ENCODE measurements at regions not wholly inside any gene's neighbourhood (a gene's known extent, or its start where the extent isn't known, plus 50 kb on each side); places are given as distances from the start of the nearest gene placed in this dataset.

GRCh38 chr13:74194846-74195245 lies 60.6 kb upstream of the KLF12 start:
- TF ChIP-seq, protein P1, sequence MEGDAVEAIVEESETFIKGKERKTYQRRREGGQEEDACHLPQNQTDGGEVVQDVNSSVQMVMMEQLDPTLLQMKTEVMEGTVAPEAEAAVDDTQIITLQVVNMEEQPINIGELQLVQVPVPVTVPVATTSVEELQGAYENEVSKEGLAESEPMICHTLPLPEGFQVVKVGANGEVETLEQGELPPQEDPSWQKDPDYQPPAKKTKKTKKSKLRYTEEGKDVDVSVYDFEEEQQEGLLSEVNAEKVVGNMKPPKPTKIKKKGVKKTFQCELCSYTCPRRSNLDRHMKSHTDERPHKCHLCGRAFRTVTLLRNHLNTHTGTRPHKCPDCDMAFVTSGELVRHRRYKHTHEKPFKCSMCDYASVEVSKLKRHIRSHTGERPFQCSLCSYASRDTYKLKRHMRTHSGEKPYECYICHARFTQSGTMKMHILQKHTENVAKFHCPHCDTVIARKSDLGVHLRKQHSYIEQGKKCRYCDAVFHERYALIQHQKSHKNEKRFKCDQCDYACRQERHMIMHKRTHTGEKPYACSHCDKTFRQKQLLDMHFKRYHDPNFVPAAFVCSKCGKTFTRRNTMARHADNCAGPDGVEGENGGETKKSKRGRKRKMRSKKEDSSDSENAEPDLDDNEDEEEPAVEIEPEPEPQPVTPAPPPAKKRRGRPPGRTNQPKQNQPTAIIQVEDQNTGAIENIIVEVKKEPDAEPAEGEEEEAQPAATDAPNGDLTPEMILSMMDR (IDR thresholded peaks at IDR 0.05; ENCODE audit: control insufficient read depth, extremely low read depth, insufficient read depth): no peak
- no peak overlapping the region for H3K4me3 ChIP-seq (ENCODE audit: low read depth, low read length)
- DNase-seq (ENCODE audit: low read depth): no peak

GRCh38 chr13:74193391-74193790 lies 59.2 kb upstream of the KLF12 start:
- H3K4me3 ChIP-seq (ENCODE audit: low read depth, low read length): no peak overlapping the region
- TF ChIP-seq, protein P1 (IDR thresholded peaks at IDR 0.05; ENCODE audit: control insufficient read depth, extremely low read depth, insufficient read depth): no peak
- no peak for DNase-seq (ENCODE audit: low read depth)

DNA sequence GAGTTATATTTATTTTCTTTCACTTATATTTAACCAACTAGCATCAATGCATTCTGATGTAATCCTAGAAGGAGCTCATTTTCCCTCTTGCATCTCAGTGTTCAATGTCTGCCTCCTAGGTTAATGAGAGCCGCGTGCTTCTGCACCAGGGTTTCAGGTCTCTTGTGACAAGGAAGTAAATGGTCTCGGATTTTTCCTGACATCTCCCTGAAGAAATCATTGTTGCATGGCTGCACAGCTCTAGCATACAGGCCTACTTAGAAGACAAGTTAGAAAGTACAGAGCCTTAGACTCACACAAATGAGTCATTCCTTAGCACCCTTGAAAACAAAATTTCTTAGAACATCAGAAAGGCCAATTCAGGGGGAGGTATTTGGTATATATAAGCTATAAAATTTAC lies 57.2 kb upstream of the KLF12 start:
- TF ChIP-seq, protein P1 (IDR thresholded peaks at IDR 0.05; ENCODE audit: control insufficient read depth, extremely low read depth, insufficient read depth): no peak
- no peak overlapping the region for H3K4me3 ChIP-seq (ENCODE audit: low read depth, low read length)
- no peak for DNase-seq (ENCODE audit: low read depth)

DNA sequence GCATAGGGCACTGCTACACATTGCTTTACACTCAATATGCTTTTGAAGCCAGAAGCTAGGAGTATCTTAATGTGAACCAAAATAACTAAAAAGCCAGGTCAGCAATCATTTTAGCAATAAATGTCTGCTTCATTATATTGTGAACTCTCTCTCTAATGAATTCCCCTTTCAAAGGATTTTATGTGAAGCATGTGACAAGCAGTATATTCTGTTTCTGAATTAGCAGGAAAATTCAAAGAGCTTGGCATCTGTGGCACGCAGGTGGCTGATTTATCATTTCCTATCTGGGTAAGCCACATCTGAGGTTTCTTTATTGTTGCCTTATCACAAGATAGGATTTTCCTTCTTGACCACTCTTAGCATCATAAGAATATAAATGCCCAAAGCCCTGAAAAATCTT lies 56.8 kb upstream of the KLF12 start:
- TF ChIP-seq, protein P1 (IDR thresholded peaks at IDR 0.05; ENCODE audit: control insufficient read depth, extremely low read depth, insufficient read depth): no peak
- no peak for DNase-seq (ENCODE audit: low read depth)

GRCh38 chr13:74187564-74187963 lies 53.4 kb upstream of the KLF12 start:
- no peak overlapping the region for H3K4me3 ChIP-seq (ENCODE audit: low read depth, low read length)
- DNase-seq (ENCODE audit: low read depth): no peak
- TF ChIP-seq, protein P1 (IDR thresholded peaks at IDR 0.05; ENCODE audit: control insufficient read depth, extremely low read depth, insufficient read depth): no peak

More for the DNA sequence above, 56.8 kb upstream of the KLF12 start:
- H3K4me3 ChIP-seq (ENCODE audit: low read depth, low read length): no peak overlapping the region

DNA sequence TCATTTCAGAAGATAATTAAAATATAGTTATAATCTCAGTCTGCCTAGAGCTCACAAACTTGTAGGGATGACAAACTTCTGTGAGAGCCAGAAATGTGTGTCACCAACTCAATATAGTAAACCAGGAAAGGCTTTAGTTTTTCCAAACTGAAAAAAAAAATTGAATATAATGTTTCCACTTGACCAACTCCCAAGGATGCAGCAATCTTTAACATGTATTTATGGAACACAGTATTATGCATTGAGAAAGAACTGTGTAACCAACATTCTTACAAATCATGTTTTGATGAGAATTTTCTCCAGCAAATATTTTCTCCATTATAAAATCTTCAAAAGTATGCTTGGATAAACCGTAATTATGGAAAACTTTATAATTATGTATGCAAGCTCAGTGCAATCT lies 50.1 kb upstream of the KLF12 start:
- TF ChIP-seq, protein P1 (IDR thresholded peaks at IDR 0.05; ENCODE audit: control insufficient read depth, extremely low read depth, insufficient read depth): no peak
- no peak for DNase-seq (ENCODE audit: low read depth)

More for the DNA sequence above, 50.1 kb upstream of the KLF12 start:
- no peak overlapping the region for H3K4me3 ChIP-seq (ENCODE audit: low read depth, low read length)

Data from LNCaP clone FGC (cell line).